KMS-11 (cell line): ENCODE measurements at regions not wholly inside any gene's neighbourhood (a gene's known extent, or its start where the extent isn't known, plus 50 kb on each side); places are given as distances from the start of the nearest gene placed in this dataset.
"Not testable (repeated sequence)": the region's sequence is repeated elsewhere in the genome, so short reads cannot be mapped to it uniquely, and the experiment has no call there.

Experiments
- H2AFZ ChIP-seq: fragments of 200-600 bp; sonication (generic); 2 replicates; pipeline ENCODE4 v1.6.1; 2016; ENCODE audit warnings: antibody characterized with exemption, mixed run types, low read depth
- H3K27ac ChIP-seq: fragments of 200-600 bp; sonication (generic); 2 replicates; pipeline ENCODE4 v1.6.1; 2016; ENCODE audit warnings: mild to moderate bottlenecking, mixed run types
- H3K27me3 ChIP-seq: fragments of 200-600 bp; sonication (generic); 2 replicates; pipeline ENCODE4 v1.6.1; 2017; ENCODE audit warnings: mild to moderate bottlenecking, low read depth, mixed run types, moderate library complexity; ENCODE audit not compliant: insufficient read depth
- H3K36me3 ChIP-seq: fragments of 200-600 bp; sonication (generic); 2 replicates; pipeline ENCODE4 v1.6.1; 2017; ENCODE audit warnings: mild to moderate bottlenecking, mixed run types; ENCODE audit not compliant: insufficient read depth
- H3K4me1 ChIP-seq: fragments of 200-600 bp; sonication (generic); 2 replicates; pipeline ENCODE4 v1.6.1; 2016; ENCODE audit warnings: mild to moderate bottlenecking, low read depth, mixed run types; ENCODE audit not compliant: poor library complexity, severe bottlenecking
- H3K4me2 ChIP-seq: fragments of 200-600 bp; sonication (generic); 2 replicates; pipeline ENCODE4 v1.7.0; 2016; ENCODE audit warnings: mild to moderate bottlenecking, mixed run types
- H3K4me3 ChIP-seq: fragments of 200-600 bp; sonication (generic); IDR thresholded peaks from 2 replicates; pipeline ENCODE4 v1.6.1; 2017; ENCODE audit warnings: low read depth, low read length, mixed read lengths; ENCODE audit not compliant: insufficient read depth
- H3K79me2 ChIP-seq: fragments of 200-600 bp; sonication (generic); 2 replicates; pipeline ENCODE4 v1.6.1; 2016; ENCODE audit warnings: low read depth, mixed run types; ENCODE audit not compliant: insufficient read depth
- H3K9ac ChIP-seq: fragments of 200-600 bp; sonication (generic); 2 replicates; pipeline ENCODE4 v1.6.1; 2016; ENCODE audit warnings: mild to moderate bottlenecking, mixed run types
- H4K20me1 ChIP-seq: fragments of 200-600 bp; sonication (generic); 2 replicates; pipeline ENCODE4 v1.6.1; 2016; ENCODE audit warnings: mild to moderate bottlenecking, mixed run types; ENCODE audit not compliant: insufficient read depth
- TF ChIP-seq, protein P1 (sequence below): fragments of 200-600 bp; sonication (generic); conservative IDR thresholded peaks from 2 replicates; pipeline ENCODE4 v1.6.1; 2017; ENCODE audit warnings: low read depth, mild to moderate bottlenecking, antibody characterized with exemption, low read length, moderate library complexity, mixed read lengths

DNA sequence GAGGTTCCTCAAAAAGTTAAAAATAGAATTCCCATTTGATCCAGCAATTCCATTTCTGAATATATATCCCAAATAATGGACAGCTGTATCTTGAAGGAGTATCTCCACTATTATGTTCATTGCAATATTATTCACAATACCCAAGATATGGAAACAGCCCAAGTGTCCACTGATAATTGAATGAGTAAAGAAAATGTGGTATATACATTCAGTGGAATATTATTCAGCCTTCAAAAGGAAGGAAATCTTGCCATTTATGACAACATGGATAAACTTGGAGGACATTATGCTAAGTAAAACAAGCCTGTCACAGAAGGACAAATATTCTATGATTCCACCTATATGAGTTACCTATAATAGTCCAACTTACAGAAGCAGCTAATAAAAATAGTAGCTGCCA, 979.0 kb downstream of the SLC6A15 start:
- no peak overlapping the region for H3K4me3 ChIP-seq
- no peaks in the 10 kb centered on the region for H3K4me1 ChIP-seq
- H3K36me3 ChIP-seq: no peaks in the 10 kb centered on the region
- no peak overlapping the region for H3K4me2 ChIP-seq
- H3K9ac ChIP-seq: no peak overlapping the region
- H2AFZ ChIP-seq: no peak overlapping the region
- no peak overlapping the region for H3K27ac ChIP-seq
- no peaks in the 10 kb centered on the region for H4K20me1 ChIP-seq
- no peaks in the 10 kb centered on the region for H3K27me3 ChIP-seq
- no peaks in the 10 kb centered on the region for H3K79me2 ChIP-seq
- TF ChIP-seq, protein P1, sequence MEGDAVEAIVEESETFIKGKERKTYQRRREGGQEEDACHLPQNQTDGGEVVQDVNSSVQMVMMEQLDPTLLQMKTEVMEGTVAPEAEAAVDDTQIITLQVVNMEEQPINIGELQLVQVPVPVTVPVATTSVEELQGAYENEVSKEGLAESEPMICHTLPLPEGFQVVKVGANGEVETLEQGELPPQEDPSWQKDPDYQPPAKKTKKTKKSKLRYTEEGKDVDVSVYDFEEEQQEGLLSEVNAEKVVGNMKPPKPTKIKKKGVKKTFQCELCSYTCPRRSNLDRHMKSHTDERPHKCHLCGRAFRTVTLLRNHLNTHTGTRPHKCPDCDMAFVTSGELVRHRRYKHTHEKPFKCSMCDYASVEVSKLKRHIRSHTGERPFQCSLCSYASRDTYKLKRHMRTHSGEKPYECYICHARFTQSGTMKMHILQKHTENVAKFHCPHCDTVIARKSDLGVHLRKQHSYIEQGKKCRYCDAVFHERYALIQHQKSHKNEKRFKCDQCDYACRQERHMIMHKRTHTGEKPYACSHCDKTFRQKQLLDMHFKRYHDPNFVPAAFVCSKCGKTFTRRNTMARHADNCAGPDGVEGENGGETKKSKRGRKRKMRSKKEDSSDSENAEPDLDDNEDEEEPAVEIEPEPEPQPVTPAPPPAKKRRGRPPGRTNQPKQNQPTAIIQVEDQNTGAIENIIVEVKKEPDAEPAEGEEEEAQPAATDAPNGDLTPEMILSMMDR: no peak

DNA sequence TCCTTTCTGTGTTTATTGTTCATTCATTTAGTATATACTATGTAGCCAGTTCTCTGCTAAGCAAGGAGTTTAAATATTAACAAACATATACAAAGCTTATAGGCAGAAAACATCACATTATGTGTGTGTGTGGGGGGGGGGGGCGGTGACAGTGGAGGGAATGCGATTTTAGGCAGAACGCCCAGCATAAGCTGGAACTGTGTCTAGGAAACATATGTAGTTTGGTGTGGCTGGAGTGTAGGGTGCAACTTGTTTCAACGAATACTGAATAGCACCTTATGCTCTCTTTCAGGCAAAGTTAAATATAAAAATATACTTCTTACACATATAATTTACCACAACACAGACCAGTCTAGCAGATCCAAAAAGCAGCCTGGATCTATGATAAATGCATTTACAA, 980.6 kb downstream of the SLC6A15 start:
- Histone ChIP-seq H3K27me3 (no peaks in the 10 kb centered on the region), H3K36me3 (no peaks in the 10 kb centered on the region), H3K4me3 (no peak overlapping the region), H3K9ac (no peak overlapping the region), H3K27ac (no peak overlapping the region), H3K4me1 (no peaks in the 10 kb centered on the region), H3K79me2 (no peaks in the 10 kb centered on the region), H3K4me2 (no peak overlapping the region), H2AFZ (no peak overlapping the region), H4K20me1 (no peaks in the 10 kb centered on the region)
- TF ChIP-seq, protein P1: no peak

DNA sequence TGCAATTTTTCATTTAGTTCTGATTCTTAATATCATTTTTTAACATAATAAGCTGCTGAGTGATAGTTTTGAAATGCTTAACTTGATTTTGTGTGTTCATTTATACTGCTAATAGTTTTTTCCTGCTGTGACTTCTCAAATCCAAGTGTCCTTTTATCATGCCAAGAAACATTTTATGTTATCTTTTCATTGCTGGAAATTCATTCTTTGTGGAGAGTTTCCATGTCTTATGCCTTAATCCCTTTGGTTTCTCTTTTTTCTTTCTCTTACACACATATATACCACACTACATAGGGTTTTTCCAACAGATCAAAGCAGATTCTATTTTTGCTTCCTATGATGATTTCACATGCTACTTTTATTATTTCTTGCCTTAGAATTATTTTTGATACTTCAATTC, 981.1 kb downstream of the SLC6A15 start:
- Histone ChIP-seq H3K79me2 (no peaks in the 10 kb centered on the region), H2AFZ (no peak overlapping the region), H3K4me3 (no peak overlapping the region), H3K4me2 (no peak overlapping the region), H3K36me3 (no peaks in the 10 kb centered on the region), H4K20me1 (no peaks in the 10 kb centered on the region), H3K27ac (no peak overlapping the region), H3K4me1 (no peaks in the 10 kb centered on the region), H3K27me3 (no peaks in the 10 kb centered on the region), H3K9ac (no peak overlapping the region)
- TF ChIP-seq, protein P1: no peak

DNA sequence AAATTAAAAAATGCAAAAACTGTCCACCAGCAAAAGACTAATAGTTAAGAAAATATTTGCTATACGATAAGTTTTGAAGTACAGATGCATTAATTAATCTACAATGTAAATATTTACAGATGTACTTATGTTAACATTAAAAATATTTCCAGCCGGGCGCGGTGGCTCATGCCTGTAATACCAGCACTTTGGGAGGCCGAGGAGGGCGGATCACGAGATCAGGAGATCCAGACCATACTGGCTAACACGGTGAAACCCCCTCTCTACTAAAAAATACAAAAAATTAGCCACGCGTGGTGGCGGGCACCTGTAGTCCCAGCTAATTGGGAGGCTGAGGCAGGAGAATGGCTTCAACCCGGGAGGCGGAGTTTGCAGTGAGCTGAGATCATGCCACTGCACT, 982.8 kb downstream of the SLC6A15 start:
- not testable (repeated sequence) for H3K4me1 ChIP-seq, H3K27me3 ChIP-seq, H3K36me3 ChIP-seq, H3K27ac ChIP-seq, H3K4me3 ChIP-seq, H2AFZ ChIP-seq, H3K9ac ChIP-seq, H4K20me1 ChIP-seq, H3K4me2 ChIP-seq, H3K79me2 ChIP-seq

DNA sequence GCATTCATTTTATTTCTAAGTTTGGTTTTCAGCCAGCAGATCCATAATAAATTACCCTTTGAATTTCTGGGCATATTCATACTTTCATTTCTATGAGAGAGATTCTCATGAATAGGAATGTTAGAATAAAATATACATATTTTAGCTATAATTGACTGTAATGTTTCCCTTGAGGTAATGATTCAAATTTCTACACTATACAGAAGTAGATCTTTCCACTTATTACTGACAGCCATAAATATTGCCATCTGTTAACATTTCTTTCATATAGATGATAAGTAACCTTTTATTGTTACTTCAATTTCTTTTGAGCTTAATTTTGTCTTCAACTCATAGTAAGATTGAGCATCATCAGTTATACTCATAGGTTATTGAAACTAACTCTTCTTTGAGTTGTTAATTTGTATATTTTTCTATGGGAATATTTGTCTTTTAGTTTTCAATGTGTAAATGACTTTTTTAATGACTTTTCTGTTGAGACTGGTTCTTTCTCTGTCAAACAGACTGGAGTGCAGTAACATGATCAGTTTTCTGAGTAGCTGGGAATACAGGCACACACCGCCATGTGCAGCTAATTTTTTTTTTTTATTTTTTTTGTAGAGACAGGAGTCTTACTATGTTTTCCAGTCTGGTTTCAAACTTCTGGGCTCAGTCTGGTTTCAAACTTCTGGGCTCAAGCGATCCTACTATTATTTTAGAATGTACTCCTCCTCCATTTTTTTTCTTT, 991.6 kb downstream of the SLC6A15 start:
- TF ChIP-seq, protein P1: no peak

More for the DNA sequence above, 991.6 kb downstream of the SLC6A15 start:
- no peaks in the 10 kb centered on the region for H3K36me3 ChIP-seq
- H3K4me2 ChIP-seq: no peak overlapping the region
- no peak overlapping the region for H3K27ac ChIP-seq
- no peaks in the 10 kb centered on the region for H3K4me1 ChIP-seq
- H3K4me3 ChIP-seq: no peak overlapping the region
- no peak overlapping the region for H3K9ac ChIP-seq
- no peaks in the 10 kb centered on the region for H3K79me2 ChIP-seq
- no peak overlapping the region for H2AFZ ChIP-seq
- H4K20me1 ChIP-seq: no peaks in the 10 kb centered on the region
- no peaks in the 10 kb centered on the region for H3K27me3 ChIP-seq
